ENCODE measurements at regions not wholly inside any gene's neighbourhood (a gene's known extent, or its start where the extent isn't known, plus 50 kb on each side); places are given as distances from the start of the nearest gene placed in this dataset.

- no peak for DNase-seq
These were observed 62.1 kb downstream of the VCX3A start for GRCh38 chrX:6472652-6473342.

GRCh38 chrX:6468706-6469105 lies 66.2 kb downstream of the VCX3A start:
- DNase-seq = no peak

- no peak for DNase-seq
These were observed 69.2 kb downstream of the VCX3A start for GRCh38 chrX:6465756-6466155.

GRCh38 chrX:6464726-6465125 lies 70.2 kb downstream of the VCX3A start:
- no peak for DNase-seq

- DNase-seq = no peak
These were observed 73.9 kb downstream of the VCX3A start for GRCh38 chrX:6460893-6461490.

- no peak for DNase-seq
These were observed 78.7 kb downstream of the VCX3A start for GRCh38 chrX:6456196-6456595.

- no peak for DNase-seq
These were observed 85.0 kb downstream of the VCX3A start for GRCh38 chrX:6449946-6450345.

- DNase-seq = no peak
These were observed 86.9 kb downstream of the VCX3A start for GRCh38 chrX:6448003-6448402.

- DNase-seq = no peak
These were observed 88.3 kb downstream of the VCX3A start for GRCh38 chrX:6446582-6446981.

- no peak for DNase-seq
These were observed 94.3 kb downstream of the VCX3A start for GRCh38 chrX:6440648-6441047.

- DNase-seq = no peak
These were observed 102.7 kb downstream of the VCX3A start for GRCh38 chrX:6432226-6432625.

GRCh38 chrX:6407542-6407941 lies 127.4 kb downstream of the VCX3A start:
- DNase-seq = no peak

GRCh38 chrX:6386837-6387236 lies 148.1 kb downstream of the VCX3A start:
- DNase-seq = no peak

GRCh38 chrX:6384921-6385320 lies 150.0 kb downstream of the VCX3A start:
- DNase-seq = no peak

- DNase-seq = no peak
These were observed 150.5 kb downstream of the VCX3A start for GRCh38 chrX:6384371-6384770.

GRCh38 chrX:6383917-6384316 lies 151.0 kb downstream of the VCX3A start:
- peak; percentile 0 for DNase-seq

- no peak for DNase-seq
These were observed 151.4 kb downstream of the VCX3A start for GRCh38 chrX:6383488-6383887.

- DNase-seq = no peak
These were observed 152.6 kb downstream of the VCX3A start for GRCh38 chrX:6382284-6382683.

- DNase-seq = no peak
These were observed 148.6 kb upstream of the NLGN4X start for GRCh38 chrX:6377103-6377764.

GRCh38 chrX:6374556-6374955 lies 145.9 kb upstream of the NLGN4X start:
- DNase-seq = no peak

- no peak for DNase-seq
These were observed 144.3 kb upstream of the NLGN4X start for GRCh38 chrX:6372981-6373380.

- no peak for DNase-seq
These were observed 142.7 kb upstream of the NLGN4X start for GRCh38 chrX:6371353-6371752.

- no peak for DNase-seq
These were observed 134.5 kb upstream of the NLGN4X start for GRCh38 chrX:6363188-6363587.

GRCh38 chrX:6325437-6325836 lies 96.8 kb upstream of the NLGN4X start:
- no peak for DNase-seq

GRCh38 chrX:6313356-6313755 lies 84.7 kb upstream of the NLGN4X start:
- no peak for DNase-seq

Measured in DMS79 treated with DMSO at 0.1 percent for 48 hours (cell line).